Limb (tissue), 2 donors: ENCODE measurements at regions not wholly inside any gene's neighbourhood (a gene's known extent, or its start where the extent isn't known, plus 50 kb on each side); places are given as distances from the start of the nearest gene placed in this dataset.
"Not testable (repeated sequence)": the region's sequence is repeated elsewhere in the genome, so short reads cannot be mapped to it uniquely, and the experiment has no call there.

Experiments
- DNase-seq, 2 donors: peaks; one replicate each; pipeline ENCODE4 v3.0.0-alpha.2; 2016; ENCODE audit errors: extremely low spot score in 2 of 2

GRCh38 chr14:106679776-106680175 is 1153.4 kb downstream of the TMEM121 start:
- no peak for DNase-seq

- DNase-seq, result no peak
Measured at GRCh38 chr14:106681161-106681560, 1154.8 kb downstream of the TMEM121 start.

- no peak for DNase-seq
Measured at GRCh38 chr14:106681568-106681967, 1155.2 kb downstream of the TMEM121 start.

GRCh38 chr14:106683631-106684030 is 1157.2 kb downstream of the TMEM121 start:
- no peak for DNase-seq

- no peak for DNase-seq
Measured at GRCh38 chr14:106686533-106686932, 1160.2 kb downstream of the TMEM121 start.

- DNase-seq, result no peak
Measured at GRCh38 chr14:106690333-106690891, 1164.0 kb downstream of the TMEM121 start.

GRCh38 chr14:106691601-106692291 is 1165.4 kb downstream of the TMEM121 start:
- DNase-seq, result peak in 1 of 2 donors; percentile 24

GRCh38 chr14:106694638-106695393 is 1168.4 kb downstream of the TMEM121 start:
- DNase-seq, result no peak

- DNase-seq, result not testable (repeated sequence)
Measured at GRCh38 chr14:106698620-106699267, 1172.4 kb downstream of the TMEM121 start.

GRCh38 chr14:106703651-106704050 is 1177.3 kb downstream of the TMEM121 start:
- DNase-seq, result not testable (repeated sequence)

GRCh38 chr14:106706488-106706887 is 1180.1 kb downstream of the TMEM121 start:
- not testable (repeated sequence) for DNase-seq

GRCh38 chr14:106710187-106710586 is 1183.8 kb downstream of the TMEM121 start:
- not testable (repeated sequence) for DNase-seq

GRCh38 chr14:106712513-106712912 is 1186.1 kb downstream of the TMEM121 start:
- not testable (repeated sequence) for DNase-seq

GRCh38 chr14:106714446-106715428 is 1188.4 kb downstream of the TMEM121 start:
- not testable (repeated sequence) for DNase-seq

- not testable (repeated sequence) for DNase-seq
Measured at GRCh38 chr14:106717544-106717943, 1191.2 kb downstream of the TMEM121 start.

GRCh38 chr14:106719880-106720279 is 1193.5 kb downstream of the TMEM121 start:
- DNase-seq, result not testable (repeated sequence)

- not testable (repeated sequence) for DNase-seq
Measured at GRCh38 chr14:106721926-106722325, 1195.5 kb downstream of the TMEM121 start.

- DNase-seq, result not testable (repeated sequence)
Measured at GRCh38 chr14:106722813-106723687, 1196.7 kb downstream of the TMEM121 start.

- DNase-seq, result not testable (repeated sequence)
Measured at GRCh38 chr14:106727962-106728361, 1201.6 kb downstream of the TMEM121 start.

GRCh38 chr14:106728611-106729010 is 1202.2 kb downstream of the TMEM121 start:
- no peak for DNase-seq
